HG03469 (cell line): ENCODE measurements at regions not wholly inside any gene's neighbourhood (a gene's known extent, or its start where the extent isn't known, plus 50 kb on each side); places are given as distances from the start of the nearest gene placed in this dataset.

Experiments
- ATAC-seq: cut with Tn5 transposase; IDR thresholded peaks from one replicate; pipeline ENCODE4 v1.9.1; 2021; ENCODE audit warnings: mild to moderate bottlenecking, moderate library complexity, moderate number of reproducible peaks; ENCODE audit not compliant: unreplicated experiment

GRCh38 chr9:99391937-99392594 is 170.0 kb downstream of the SEC61B start:
- no peak for ATAC-seq

- no peak for ATAC-seq
Observed at GRCh38 chr9:99392986-99393385, 170.9 kb downstream of the SEC61B start.

- no peak for ATAC-seq
Observed at GRCh38 chr9:99393993-99394392, 171.9 kb downstream of the SEC61B start.

- no peak for ATAC-seq
Observed at GRCh38 chr9:99398241-99398640, 176.2 kb downstream of the SEC61B start.

GRCh38 chr9:99399474-99399873 is 177.4 kb downstream of the SEC61B start:
- no peak for ATAC-seq

GRCh38 chr9:99400184-99400731 is 178.2 kb downstream of the SEC61B start:
- ATAC-seq, result no peak

- no peak for ATAC-seq
Observed at GRCh38 chr9:99401680-99402504, 179.8 kb downstream of the SEC61B start.

GRCh38 chr9:99403371-99403770 is 181.3 kb downstream of the SEC61B start:
- ATAC-seq, result no peak

- ATAC-seq, result no peak
Observed at GRCh38 chr9:99405359-99405758, 183.3 kb downstream of the SEC61B start.

GRCh38 chr9:99406939-99407338 is 184.9 kb downstream of the SEC61B start:
- ATAC-seq, result no peak

- ATAC-seq, result no peak
Observed at GRCh38 chr9:99411068-99411467, 189.0 kb downstream of the SEC61B start.

- no peak for ATAC-seq
Observed at GRCh38 chr9:99411479-99412115, 189.5 kb downstream of the SEC61B start.

GRCh38 chr9:99412606-99413005 is 190.5 kb downstream of the SEC61B start:
- ATAC-seq, result no peak

- no peak for ATAC-seq
Observed at GRCh38 chr9:99414321-99414720, 192.2 kb downstream of the SEC61B start.

GRCh38 chr9:99415606-99416005 is 193.5 kb downstream of the SEC61B start:
- ATAC-seq, result no peak

- ATAC-seq, result no peak
Observed at GRCh38 chr9:99416007-99416406, 193.9 kb downstream of the SEC61B start.

- no peak for ATAC-seq
Observed at GRCh38 chr9:99419070-99419469, 197.0 kb downstream of the SEC61B start.

GRCh38 chr9:99421369-99421768 is 199.3 kb downstream of the SEC61B start:
- ATAC-seq, result no peak

- no peak for ATAC-seq
Observed at GRCh38 chr9:99425124-99425523, 203.0 kb downstream of the SEC61B start.

- no peak for ATAC-seq
Observed at GRCh38 chr9:99425923-99426842, 204.1 kb downstream of the SEC61B start.

- ATAC-seq, result no peak
Observed at GRCh38 chr9:99427260-99427659, 205.2 kb downstream of the SEC61B start.
